GM23338 (cell line): ENCODE measurements at regions not wholly inside any gene's neighbourhood (a gene's known extent, or its start where the extent isn't known, plus 50 kb on each side); places are given as distances from the start of the nearest gene placed in this dataset.
A peak's percentile ranks its signal among the peaks of the same experiment; 100 is the strongest.

ENCODE experiments used
- ATAC-seq: fragments of 200-7000 bp; cut with Tn5 transposase; 3 replicates; pipeline ENCODE4 v1.9.1; 2020
- DNase-seq: peaks from one replicate; pipeline ENCODE4 v3.0.0-alpha.2; 2015; ENCODE audit warnings: low spot score
- H2AFZ ChIP-seq: fragments of 200-600 bp; sonication (generic); 2 replicates; pipeline ENCODE4 v1.8.0; 2016; ENCODE audit warnings: antibody characterized with exemption, mild to moderate bottlenecking, moderate library complexity
- H3F3A ChIP-seq: fragments of 200-600 bp; sonication (generic); replicated peaks from 2 replicates; pipeline ENCODE4 v1.8.0; 2017; ENCODE audit warnings: antibody characterized with exemption, mixed run types, low read depth
- H3K27ac ChIP-seq: fragments of 200-600 bp; sonication (generic); 2 replicates; pipeline ENCODE4 v1.6.1; 2016; ENCODE audit warnings: low read depth
- H3K27me3 ChIP-seq: fragments of 200-600 bp; sonication (generic); 2 replicates; pipeline ENCODE4 v1.8.0; 2016; ENCODE audit warnings: mild to moderate bottlenecking, mixed run types, moderate library complexity; ENCODE audit not compliant: insufficient read depth
- H3K36me3 ChIP-seq: fragments of 200-600 bp; sonication (generic); 2 replicates; pipeline ENCODE4 v1.8.0; 2016; ENCODE audit warnings: mild to moderate bottlenecking; ENCODE audit not compliant: insufficient read depth
- H3K4me1 ChIP-seq: fragments of 200-600 bp; sonication (generic); 2 replicates; pipeline ENCODE4 v1.8.0; 2016; ENCODE audit warnings: mild to moderate bottlenecking, moderate library complexity; ENCODE audit not compliant: insufficient read depth
- H3K4me2 ChIP-seq: fragments of 200-600 bp; sonication (generic); 2 replicates; pipeline ENCODE4 v1.7.1; 2017; ENCODE audit warnings: mixed run types
- H3K4me3 ChIP-seq: fragments of 200-600 bp; sonication (generic); 2 replicates; pipeline ENCODE4 v1.6.1; 2016; ENCODE audit warnings: mixed run types
- H3K79me2 ChIP-seq: fragments of 200-600 bp; sonication (generic); replicated peaks from 2 replicates; pipeline ENCODE4 v1.8.0; 2017; ENCODE audit warnings: mild to moderate bottlenecking; ENCODE audit not compliant: insufficient read depth
- H3K9me2 ChIP-seq: fragments of 200-600 bp; sonication (generic); 2 replicates; pipeline ENCODE4 v1.8.0; 2017; ENCODE audit not compliant: insufficient read depth
- H4K20me1 ChIP-seq: fragments of 200-600 bp; sonication (generic); replicated peaks from 2 replicates; pipeline ENCODE4 v1.8.0; 2017; ENCODE audit warnings: mild to moderate bottlenecking; ENCODE audit not compliant: insufficient read depth
- H3K27ac Mint-ChIP-seq: 2 replicates; pipeline ENCODE4 v1.8.0; 2020; ENCODE audit warnings: inconsistent platforms, mild to moderate bottlenecking, moderate library complexity, mixed read lengths
- H3K27me3 Mint-ChIP-seq: 3 replicates; pipeline ENCODE4 v1.8.0; 2022; ENCODE audit warnings: low read depth, mild to moderate bottlenecking, moderate library complexity, mixed read lengths, inconsistent platforms; ENCODE audit not compliant: insufficient read depth, poor library complexity
- H3K36me3 Mint-ChIP-seq: 3 replicates; pipeline ENCODE4 v1.8.0; 2021; ENCODE audit warnings: low read depth, mild to moderate bottlenecking, inconsistent platforms, moderate library complexity, mixed read lengths
- H3K4me1 Mint-ChIP-seq: 3 replicates; pipeline ENCODE4 v1.8.0; 2020; ENCODE audit warnings: mild to moderate bottlenecking, inconsistent platforms, mixed read lengths
- H3K4me3 Mint-ChIP-seq: 3 replicates; pipeline ENCODE4 v1.8.0; 2021; ENCODE audit warnings: moderate library complexity, mild to moderate bottlenecking, inconsistent platforms, mixed read lengths
- H3K9me3 Mint-ChIP-seq: 3 replicates; pipeline ENCODE4 v1.8.0; 2020; ENCODE audit warnings: moderate library complexity, mild to moderate bottlenecking, inconsistent platforms, mixed read lengths
- CREB1 ChIP-seq: fragments of 250-450 bp; sonication (Bioruptor Pico); IDR thresholded peaks from 2 replicates; pipeline ENCODE4 v1.5.0; 2020; ENCODE audit warnings: low read depth, mild to moderate bottlenecking, moderate library complexity
- ETS1 ChIP-seq: IDR thresholded peaks from 2 replicates; pipeline ENCODE4 v1.6.1; 2016; ENCODE audit warnings: antibody characterized with exemption
- NANOG ChIP-seq: IDR thresholded peaks from 2 replicates; pipeline ENCODE4 v1.6.1; 2016; ENCODE audit warnings: antibody characterized with exemption, borderline replicate concordance
- REST ChIP-seq: IDR thresholded peaks from one replicate; pipeline ENCODE4 v1.6.1; 2018; ENCODE audit warnings: antibody characterized with exemption; ENCODE audit not compliant: unreplicated experiment
- STAT1 ChIP-seq: IDR thresholded peaks from one replicate; pipeline ENCODE4 v1.6.1; 2016; ENCODE audit warnings: antibody characterized with exemption; ENCODE audit not compliant: unreplicated experiment
- ZNF331 ChIP-seq: fragments of 250-450 bp; sonication (Bioruptor Pico); IDR thresholded peaks from 2 replicates; pipeline ENCODE4 v1.5.0; 2020; ENCODE audit warnings: low read depth, mild to moderate bottlenecking, moderate library complexity
- ZNF462 ChIP-seq: fragments of 250-450 bp; sonication (Bioruptor Pico); IDR thresholded peaks from 2 replicates; pipeline ENCODE4 v1.5.0; 2020; ENCODE audit warnings: mild to moderate bottlenecking, moderate library complexity

GRCh38 chr18:8963876-8964275, 138.6 kb upstream of the NDUFV2 start (continued):
- TF ChIP-seq ZNF462 (CRISPR knock-in tag): no peak
- TF ChIP-seq CREB1 (CRISPR knock-in tag): no peak
- TF ChIP-seq NANOG: no peak
- TF ChIP-seq REST: no peak

GRCh38 chr18:8965398-8965797, 137.1 kb upstream of the NDUFV2 start:
- Histone ChIP-seq H2AFZ (peak overlapping the region; percentile 72), H3K9me2 (no peaks in the 10 kb centered on the region), H3K27me3 (no peaks in the 10 kb centered on the region), H3K79me2 (no peaks in the 10 kb centered on the region), H3K27ac (no peak overlapping the region), H3K36me3 (no peaks in the 10 kb centered on the region), H4K20me1 (no peaks in the 10 kb centered on the region), H3F3A (no peaks in the 10 kb centered on the region), H3K4me1 (peaks cover 8% of the 10 kb centered on the region; the same call in 1 of the 2 replicates), H3K4me3 (no peak overlapping the region), H3K4me2 (no peak overlapping the region)
- peaks cover 5% of the 10 kb centered on the region for H3K27me3 Mint-ChIP-seq
- no peak overlapping the region for H3K27ac Mint-ChIP-seq
- DNase-seq (no peak), ATAC-seq (no peak; the same call in 2 of the 3 replicates)
- no peak overlapping the region for H3K4me3 Mint-ChIP-seq
- peaks cover 11% of the 10 kb centered on the region for H3K4me1 Mint-ChIP-seq
- H3K36me3 Mint-ChIP-seq: no peaks in the 10 kb centered on the region
- no peaks in the 10 kb centered on the region for H3K9me3 Mint-ChIP-seq
- TF ChIP-seq ETS1 (no peak), STAT1 (no peak), NANOG (no peak), ZNF331 (no peak)
